A549 (cell line): ENCODE measurements at regions not wholly inside any gene's neighbourhood (a gene's known extent, or its start where the extent isn't known, plus 50 kb on each side); places are given as distances from the start of the nearest gene placed in this dataset.

Experiments
- CTCF ChIP-seq: fragments of >200 bp; sonication (Bioruptor Twin); formaldehyde crosslinking; IDR thresholded peaks from 3 replicates; pipeline ENCODE4 v1.5.1; 2016
- MAZ ChIP-seq: fragments of 150-350 bp; IDR thresholded peaks from 2 replicates; pipeline ENCODE4 v1.6.1; 2014; ENCODE audit warnings: antibody characterized with exemption, low read depth, low read length, borderline replicate concordance
- POLR2A ChIP-seq: IDR thresholded peaks from 2 replicates; pipeline ENCODE4 v1.6.1; 2012; ENCODE audit warnings: mild to moderate bottlenecking, low read length
- TF ChIP-seq, protein P1 (sequence below): fragments of 200-600 bp; sonication (generic); IDR thresholded peaks from 2 replicates; pipeline ENCODE4 v1.6.1; 2016; ENCODE audit warnings: antibody characterized with exemption, mild to moderate bottlenecking, moderate library complexity

DNA sequence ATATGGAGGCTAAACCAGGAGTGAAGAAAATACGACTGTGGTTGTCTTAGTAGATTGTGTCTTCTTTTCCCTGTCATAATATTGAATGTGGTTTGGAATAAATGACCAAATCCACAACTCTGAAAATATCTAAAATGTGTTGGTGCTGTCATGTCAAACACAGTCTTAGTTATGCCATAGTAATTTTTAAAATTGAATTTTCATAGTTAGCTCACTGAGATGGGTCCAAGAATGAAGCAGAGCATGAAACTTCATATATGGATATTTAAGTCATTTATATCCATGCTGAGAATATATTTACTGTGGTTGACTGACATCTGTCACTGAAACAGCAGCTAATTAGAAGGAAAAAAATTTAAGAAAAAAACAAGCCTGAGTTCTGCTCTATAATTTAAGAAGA is 260.4 kb upstream of the ATP10B start:
- TF ChIP-seq POLR2A = no peak
- no peak for TF ChIP-seq MAZ
- TF ChIP-seq, protein P1, sequence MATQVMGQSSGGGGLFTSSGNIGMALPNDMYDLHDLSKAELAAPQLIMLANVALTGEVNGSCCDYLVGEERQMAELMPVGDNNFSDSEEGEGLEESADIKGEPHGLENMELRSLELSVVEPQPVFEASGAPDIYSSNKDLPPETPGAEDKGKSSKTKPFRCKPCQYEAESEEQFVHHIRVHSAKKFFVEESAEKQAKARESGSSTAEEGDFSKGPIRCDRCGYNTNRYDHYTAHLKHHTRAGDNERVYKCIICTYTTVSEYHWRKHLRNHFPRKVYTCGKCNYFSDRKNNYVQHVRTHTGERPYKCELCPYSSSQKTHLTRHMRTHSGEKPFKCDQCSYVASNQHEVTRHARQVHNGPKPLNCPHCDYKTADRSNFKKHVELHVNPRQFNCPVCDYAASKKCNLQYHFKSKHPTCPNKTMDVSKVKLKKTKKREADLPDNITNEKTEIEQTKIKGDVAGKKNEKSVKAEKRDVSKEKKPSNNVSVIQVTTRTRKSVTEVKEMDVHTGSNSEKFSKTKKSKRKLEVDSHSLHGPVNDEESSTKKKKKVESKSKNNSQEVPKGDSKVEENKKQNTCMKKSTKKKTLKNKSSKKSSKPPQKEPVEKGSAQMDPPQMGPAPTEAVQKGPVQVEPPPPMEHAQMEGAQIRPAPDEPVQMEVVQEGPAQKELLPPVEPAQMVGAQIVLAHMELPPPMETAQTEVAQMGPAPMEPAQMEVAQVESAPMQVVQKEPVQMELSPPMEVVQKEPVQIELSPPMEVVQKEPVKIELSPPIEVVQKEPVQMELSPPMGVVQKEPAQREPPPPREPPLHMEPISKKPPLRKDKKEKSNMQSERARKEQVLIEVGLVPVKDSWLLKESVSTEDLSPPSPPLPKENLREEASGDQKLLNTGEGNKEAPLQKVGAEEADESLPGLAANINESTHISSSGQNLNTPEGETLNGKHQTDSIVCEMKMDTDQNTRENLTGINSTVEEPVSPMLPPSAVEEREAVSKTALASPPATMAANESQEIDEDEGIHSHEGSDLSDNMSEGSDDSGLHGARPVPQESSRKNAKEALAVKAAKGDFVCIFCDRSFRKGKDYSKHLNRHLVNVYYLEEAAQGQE = no peak
- no peak for TF ChIP-seq CTCF
